ENCODE measurements at regions not wholly inside any gene's neighbourhood (a gene's known extent, or its start where the extent isn't known, plus 50 kb on each side); places are given as distances from the start of the nearest gene placed in this dataset.

DNA sequence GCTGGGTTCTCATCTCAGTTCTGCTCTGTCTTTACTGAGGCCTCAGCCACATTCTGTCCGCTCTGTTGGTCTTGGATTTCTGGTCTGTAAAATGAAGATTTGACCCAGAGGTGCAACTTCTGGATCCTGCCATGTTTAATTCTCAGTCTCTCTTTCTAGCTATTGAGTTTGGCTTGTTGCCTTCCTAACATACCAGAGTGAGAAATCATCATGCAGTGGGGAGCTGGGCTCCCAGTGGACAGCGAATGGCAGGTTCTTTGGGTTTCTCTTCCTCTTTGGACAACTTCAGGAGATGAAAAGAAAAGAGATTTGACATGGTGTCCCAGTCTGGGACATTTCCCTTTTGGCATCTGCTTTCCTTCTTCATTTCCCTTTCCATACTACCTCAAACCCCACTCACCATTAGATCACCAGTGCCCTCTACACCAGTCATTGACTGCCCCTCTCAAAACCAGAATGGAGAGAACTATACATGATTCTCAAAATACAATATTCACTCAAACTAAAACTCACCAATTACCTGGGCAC lies 334.7 kb downstream of the ACTL7B start:
- no peaks in the 10 kb centered on the region for H3K4me1 ChIP-seq
- H3K9me3 ChIP-seq: no peaks in the 10 kb centered on the region
- H3K27me3 ChIP-seq: no peaks in the 10 kb centered on the region
- in situ Hi-C loops (cut with MboI; ENCODE audit: low pct_ligation_motif_present in 1 of 4, low pct_unique_long_range_greater_than_20kb in 1 of 4, low sequenced_read_pairs in 3 of 4) (no loop called here), intact Hi-C loops (cut with DNase I; ENCODE audit: low total_unique reads) (no loop called here)
- H3K36me3 ChIP-seq: no peaks in the 10 kb centered on the region
- TF ChIP-seq EP300 (IDR thresholded peaks at IDR 0.05; ENCODE audit: low read depth) (no peak), POLR2AphosphoS5 (IDR thresholded peaks at IDR 0.05) (no peak), POLR2A (IDR thresholded peaks at IDR 0.05) (no peak)
- TF ChIP-seq, protein P1, sequence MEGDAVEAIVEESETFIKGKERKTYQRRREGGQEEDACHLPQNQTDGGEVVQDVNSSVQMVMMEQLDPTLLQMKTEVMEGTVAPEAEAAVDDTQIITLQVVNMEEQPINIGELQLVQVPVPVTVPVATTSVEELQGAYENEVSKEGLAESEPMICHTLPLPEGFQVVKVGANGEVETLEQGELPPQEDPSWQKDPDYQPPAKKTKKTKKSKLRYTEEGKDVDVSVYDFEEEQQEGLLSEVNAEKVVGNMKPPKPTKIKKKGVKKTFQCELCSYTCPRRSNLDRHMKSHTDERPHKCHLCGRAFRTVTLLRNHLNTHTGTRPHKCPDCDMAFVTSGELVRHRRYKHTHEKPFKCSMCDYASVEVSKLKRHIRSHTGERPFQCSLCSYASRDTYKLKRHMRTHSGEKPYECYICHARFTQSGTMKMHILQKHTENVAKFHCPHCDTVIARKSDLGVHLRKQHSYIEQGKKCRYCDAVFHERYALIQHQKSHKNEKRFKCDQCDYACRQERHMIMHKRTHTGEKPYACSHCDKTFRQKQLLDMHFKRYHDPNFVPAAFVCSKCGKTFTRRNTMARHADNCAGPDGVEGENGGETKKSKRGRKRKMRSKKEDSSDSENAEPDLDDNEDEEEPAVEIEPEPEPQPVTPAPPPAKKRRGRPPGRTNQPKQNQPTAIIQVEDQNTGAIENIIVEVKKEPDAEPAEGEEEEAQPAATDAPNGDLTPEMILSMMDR (IDR thresholded peaks at IDR 0.05): no peak
- no peak overlapping the region for H3K27ac ChIP-seq
- no peak overlapping the region for H3K4me3 ChIP-seq
- no peak for DNase-seq
- 91% methylated on average over 2 of the region's 2 CpGs; no CpG with 5 or more reads in 1 of the 2 donors for WGBS, 2 donors (ENCODE audit: low coverage in 1 of 2)

DNA sequence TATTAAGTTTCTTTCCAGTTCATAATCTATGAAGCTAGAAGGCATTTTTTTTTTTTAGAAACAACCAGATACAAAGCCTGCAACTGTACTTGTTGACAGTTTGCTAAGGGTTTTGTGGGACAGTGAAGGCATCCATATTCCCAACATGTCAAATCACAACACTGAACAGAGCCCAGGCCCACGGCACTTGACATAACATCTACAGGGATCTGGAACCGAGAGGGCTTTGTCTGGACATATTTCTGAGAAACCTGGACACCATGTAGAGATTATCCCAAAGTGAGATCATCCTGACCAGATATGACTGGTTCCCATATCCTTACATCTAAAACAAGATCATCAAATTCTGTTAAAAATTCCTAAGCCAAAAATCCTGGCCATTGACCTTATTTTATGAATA lies 336.3 kb downstream of the ACTL7B start:
- H3K4me1 ChIP-seq: no peaks in the 10 kb centered on the region
- no peak overlapping the region for H3K4me3 ChIP-seq
- intact Hi-C loops (cut with DNase I; ENCODE audit: low total_unique reads) (no loop called here), in situ Hi-C loops (cut with MboI; ENCODE audit: low pct_ligation_motif_present in 1 of 4, low pct_unique_long_range_greater_than_20kb in 1 of 4, low sequenced_read_pairs in 3 of 4) (no loop called here)
- H3K9me3 ChIP-seq: no peaks in the 10 kb centered on the region
- TF ChIP-seq POLR2A (IDR thresholded peaks at IDR 0.05) (no peak), EP300 (IDR thresholded peaks at IDR 0.05; ENCODE audit: low read depth) (no peak), POLR2AphosphoS5 (IDR thresholded peaks at IDR 0.05) (no peak)
- TF ChIP-seq, protein P1 (IDR thresholded peaks at IDR 0.05): no peak
- H3K27me3 ChIP-seq: no peaks in the 10 kb centered on the region
- no peaks in the 10 kb centered on the region for H3K36me3 ChIP-seq
- no peak for DNase-seq
- 75% methylated on average over 2 of the region's 2 CpGs; no CpG with 5 or more reads in 1 of the 2 donors for WGBS, 2 donors (ENCODE audit: low coverage in 1 of 2)
- no peak overlapping the region for H3K27ac ChIP-seq

DNA sequence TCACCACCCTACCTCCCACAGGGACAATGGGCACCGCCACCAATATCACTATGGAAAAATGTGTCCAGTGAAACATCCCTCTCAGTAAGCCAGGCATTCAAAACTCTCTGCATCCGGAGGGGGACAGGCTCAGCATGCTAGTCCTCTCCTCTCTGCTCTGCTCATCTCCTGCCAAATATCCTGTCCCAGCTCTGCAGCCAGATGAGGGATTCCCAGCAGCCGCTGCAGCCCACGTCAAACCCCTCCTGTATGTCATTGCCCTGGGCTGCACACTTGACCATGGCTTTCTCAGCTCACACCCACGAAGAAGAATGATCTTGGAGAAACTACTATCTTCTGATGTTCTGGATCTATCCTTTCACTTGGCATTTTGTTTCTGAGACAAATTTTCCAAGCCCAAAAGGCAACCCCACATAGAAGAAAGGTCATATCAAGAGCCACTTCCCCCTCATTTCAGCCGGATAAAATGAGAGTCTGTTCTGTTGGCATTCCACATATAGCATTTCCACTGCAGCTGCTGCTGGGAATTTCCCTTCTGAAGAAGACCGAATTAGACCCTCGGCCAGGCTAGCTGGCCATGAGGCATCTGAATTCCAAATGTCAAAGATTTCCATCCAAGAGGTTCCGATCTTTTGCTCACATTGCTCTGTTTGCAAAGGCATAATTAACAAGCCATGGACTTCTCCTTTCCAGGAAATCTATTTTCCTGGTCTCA lies 338.0 kb downstream of the ACTL7B start:
- Histone ChIP-seq H3K27ac (no peak overlapping the region), H3K36me3 (no peaks in the 10 kb centered on the region), H3K4me1 (no peaks in the 10 kb centered on the region), H3K9me3 (no peaks in the 10 kb centered on the region), H3K27me3 (no peaks in the 10 kb centered on the region), H3K4me3 (no peak overlapping the region)
- 72 to 82% methylated on average over 7 to 9 of the region's 9 CpGs for WGBS, 2 donors (ENCODE audit: low coverage in 1 of 2)
- DNase-seq: no peak
- in situ Hi-C loops (cut with MboI; ENCODE audit: low pct_ligation_motif_present in 1 of 4, low pct_unique_long_range_greater_than_20kb in 1 of 4, low sequenced_read_pairs in 3 of 4): no loop called here
- intact Hi-C loops (cut with DNase I; ENCODE audit: low total_unique reads): no loop called here
- TF ChIP-seq EP300 (IDR thresholded peaks at IDR 0.05; ENCODE audit: low read depth): no peak
- no peak for TF ChIP-seq POLR2AphosphoS5 (IDR thresholded peaks at IDR 0.05)
- TF ChIP-seq, protein P1 (IDR thresholded peaks at IDR 0.05): no peak
- TF ChIP-seq POLR2A (IDR thresholded peaks at IDR 0.05): no peak

DNA sequence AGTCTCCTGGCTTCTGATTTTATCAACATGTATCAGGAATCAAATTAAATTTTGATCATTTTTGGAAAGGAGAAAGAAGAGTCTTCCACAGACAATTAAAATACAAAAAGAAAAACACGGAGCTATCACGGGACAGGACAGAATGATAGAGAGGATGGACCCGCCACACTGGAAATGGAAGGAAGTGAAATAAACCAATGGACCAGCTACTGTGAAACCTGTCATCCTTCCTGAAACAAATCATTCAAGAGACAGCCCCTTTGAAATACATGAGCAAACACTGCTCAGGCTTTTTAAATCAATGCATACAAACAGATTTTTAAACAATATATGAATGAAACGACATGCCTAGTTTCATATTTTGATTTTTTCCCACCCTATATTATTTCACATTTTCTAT lies 339.4 kb downstream of the ACTL7B start:
- intact Hi-C loops (cut with DNase I; ENCODE audit: low total_unique reads): no loop called here

More for the DNA sequence above, 339.4 kb downstream of the ACTL7B start:
- no peak overlapping the region for H3K27ac ChIP-seq
- TF ChIP-seq POLR2AphosphoS5 (IDR thresholded peaks at IDR 0.05): no peak
- no peaks in the 10 kb centered on the region for H3K36me3 ChIP-seq
- H3K9me3 ChIP-seq: no peaks in the 10 kb centered on the region
- DNase-seq: no peak
- H3K4me3 ChIP-seq: no peak overlapping the region
- 79 to 86% methylated on average over 3 to 4 of the region's 4 CpGs for WGBS, 2 donors (ENCODE audit: low coverage in 1 of 2)
- in situ Hi-C loops (cut with MboI; ENCODE audit: low pct_ligation_motif_present in 1 of 4, low pct_unique_long_range_greater_than_20kb in 1 of 4, low sequenced_read_pairs in 3 of 4): no loop called here
- H3K27me3 ChIP-seq: no peaks in the 10 kb centered on the region
- no peaks in the 10 kb centered on the region for H3K4me1 ChIP-seq

All from transverse colon (tissue), 4 donors.